A673 (cell line): ENCODE measurements at regions not wholly inside any gene's neighbourhood (a gene's known extent, or its start where the extent isn't known, plus 50 kb on each side); places are given as distances from the start of the nearest gene placed in this dataset.

Experiments
- EZH2 ChIP-seq: fragments of 200-600 bp; sonication (generic); IDR thresholded peaks from 2 replicates; pipeline ENCODE4 v1.6.1; 2017; ENCODE audit warnings: borderline replicate concordance, low read depth, mild to moderate bottlenecking, mixed read lengths, antibody characterized with exemption, low read length; ENCODE audit not compliant: poor library complexity, severe bottlenecking
- TF ChIP-seq, protein P1 (sequence below): fragments of 300-800, 200-600 bp; sonication (generic); conservative IDR thresholded peaks from 2 replicates; pipeline ENCODE4 v1.5.1; 2017; ENCODE audit warnings: low read depth, mild to moderate bottlenecking, antibody characterized with exemption, low read length, moderate library complexity, mixed read lengths

DNA sequence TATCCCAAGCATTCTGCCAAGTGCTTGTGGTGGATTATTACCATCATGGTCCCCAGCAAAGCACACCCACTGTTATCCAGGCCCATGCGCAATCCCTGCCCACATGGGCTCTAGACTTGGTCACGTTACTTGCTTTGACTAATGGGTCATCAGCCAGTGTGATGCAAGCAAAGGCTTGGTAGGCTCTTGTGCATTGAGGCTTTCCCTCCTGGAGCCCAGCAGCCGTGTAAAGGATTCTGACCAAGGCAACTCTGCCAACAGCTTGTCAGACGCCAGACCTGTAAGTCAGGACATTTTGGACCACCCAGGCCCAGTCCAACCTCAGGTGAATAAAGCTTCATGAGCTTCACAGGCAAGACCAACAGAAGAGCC, 93.9 kb downstream of the ABHD5 start:
- TF ChIP-seq, protein P1, sequence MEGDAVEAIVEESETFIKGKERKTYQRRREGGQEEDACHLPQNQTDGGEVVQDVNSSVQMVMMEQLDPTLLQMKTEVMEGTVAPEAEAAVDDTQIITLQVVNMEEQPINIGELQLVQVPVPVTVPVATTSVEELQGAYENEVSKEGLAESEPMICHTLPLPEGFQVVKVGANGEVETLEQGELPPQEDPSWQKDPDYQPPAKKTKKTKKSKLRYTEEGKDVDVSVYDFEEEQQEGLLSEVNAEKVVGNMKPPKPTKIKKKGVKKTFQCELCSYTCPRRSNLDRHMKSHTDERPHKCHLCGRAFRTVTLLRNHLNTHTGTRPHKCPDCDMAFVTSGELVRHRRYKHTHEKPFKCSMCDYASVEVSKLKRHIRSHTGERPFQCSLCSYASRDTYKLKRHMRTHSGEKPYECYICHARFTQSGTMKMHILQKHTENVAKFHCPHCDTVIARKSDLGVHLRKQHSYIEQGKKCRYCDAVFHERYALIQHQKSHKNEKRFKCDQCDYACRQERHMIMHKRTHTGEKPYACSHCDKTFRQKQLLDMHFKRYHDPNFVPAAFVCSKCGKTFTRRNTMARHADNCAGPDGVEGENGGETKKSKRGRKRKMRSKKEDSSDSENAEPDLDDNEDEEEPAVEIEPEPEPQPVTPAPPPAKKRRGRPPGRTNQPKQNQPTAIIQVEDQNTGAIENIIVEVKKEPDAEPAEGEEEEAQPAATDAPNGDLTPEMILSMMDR, result no peak
- no peak for TF ChIP-seq EZH2
